HCT116 (cell line): ENCODE measurements at regions not wholly inside any gene's neighbourhood (a gene's known extent, or its start where the extent isn't known, plus 50 kb on each side); places are given as distances from the start of the nearest gene placed in this dataset.

Source experiments
- CBX3 ChIP-seq: IDR thresholded peaks from 2 replicates; pipeline ENCODE4 v1.6.1; 2012; ENCODE audit warnings: low read depth
- EZH2 ChIP-seq: fragments of 200-600 bp; sonication (generic); IDR thresholded peaks from 2 replicates; pipeline ENCODE4 v1.6.1; 2017; ENCODE audit warnings: antibody characterized with exemption, mixed run types
- TF ChIP-seq, protein P1 (sequence below), 3 experiments: fragments of 200-600 bp in 1 of 3; sonication (generic) in 1 of 3; IDR thresholded peaks in 2 of 3; conservative IDR thresholded peaks in 1 of 3; 2 replicates each; pipeline ENCODE4 v1.5.1; 2012 to 2017; ENCODE audit warnings: low read depth in 2 of 3, low read length in 2 of 3, antibody characterized with exemption in 1 of 3, borderline replicate concordance in 1 of 3, control low read depth in 1 of 3, mild to moderate bottlenecking in 1 of 3, mixed read lengths in 1 of 3, mixed run types in 1 of 3, moderate library complexity in 1 of 3; ENCODE audit not compliant: insufficient read depth in 1 of 3

DNA sequence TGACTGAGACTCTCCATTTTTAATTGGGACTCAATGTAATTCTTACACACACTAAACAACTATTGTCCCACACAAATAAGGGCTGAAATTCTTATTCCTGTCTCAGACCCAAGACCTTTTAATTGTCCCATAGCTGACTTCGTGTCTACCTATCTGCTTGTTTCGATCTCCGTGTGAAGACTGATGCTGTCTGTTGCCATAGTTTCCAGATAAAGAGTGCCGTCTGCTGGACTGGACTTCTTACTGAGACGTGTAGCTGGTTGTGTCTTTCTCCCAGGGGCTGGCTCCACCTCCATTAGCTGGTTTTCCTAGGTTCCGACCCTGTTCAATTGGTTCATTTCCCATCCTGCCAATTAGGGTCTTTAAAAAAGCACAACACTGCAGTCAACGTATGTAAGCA lies 235.3 kb upstream of the PLXNA2 start:
- TF ChIP-seq CBX3 (no peak), EZH2 (no peak)
- TF ChIP-seq, protein P1, sequence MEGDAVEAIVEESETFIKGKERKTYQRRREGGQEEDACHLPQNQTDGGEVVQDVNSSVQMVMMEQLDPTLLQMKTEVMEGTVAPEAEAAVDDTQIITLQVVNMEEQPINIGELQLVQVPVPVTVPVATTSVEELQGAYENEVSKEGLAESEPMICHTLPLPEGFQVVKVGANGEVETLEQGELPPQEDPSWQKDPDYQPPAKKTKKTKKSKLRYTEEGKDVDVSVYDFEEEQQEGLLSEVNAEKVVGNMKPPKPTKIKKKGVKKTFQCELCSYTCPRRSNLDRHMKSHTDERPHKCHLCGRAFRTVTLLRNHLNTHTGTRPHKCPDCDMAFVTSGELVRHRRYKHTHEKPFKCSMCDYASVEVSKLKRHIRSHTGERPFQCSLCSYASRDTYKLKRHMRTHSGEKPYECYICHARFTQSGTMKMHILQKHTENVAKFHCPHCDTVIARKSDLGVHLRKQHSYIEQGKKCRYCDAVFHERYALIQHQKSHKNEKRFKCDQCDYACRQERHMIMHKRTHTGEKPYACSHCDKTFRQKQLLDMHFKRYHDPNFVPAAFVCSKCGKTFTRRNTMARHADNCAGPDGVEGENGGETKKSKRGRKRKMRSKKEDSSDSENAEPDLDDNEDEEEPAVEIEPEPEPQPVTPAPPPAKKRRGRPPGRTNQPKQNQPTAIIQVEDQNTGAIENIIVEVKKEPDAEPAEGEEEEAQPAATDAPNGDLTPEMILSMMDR (IDR thresholded peaks at IDR 0.05 in 2 of 3, conservative IDR thresholded peaks at IDR 0.05 in 1 of 3; ENCODE audit: borderline replicate concordance in 1 of 3, insufficient read depth in 1 of 3, low read depth in 2 of 3, low read length in 2 of 3) = no peak
